HG03521 (cell line): ENCODE measurements at regions not wholly inside any gene's neighbourhood (a gene's known extent, or its start where the extent isn't known, plus 50 kb on each side); places are given as distances from the start of the nearest gene placed in this dataset.

ENCODE experiments used
- ATAC-seq: cut with Tn5 transposase; IDR thresholded peaks from one replicate; pipeline ENCODE4 v1.9.1; 2021; ENCODE audit warnings: mild to moderate bottlenecking, moderate library complexity; ENCODE audit not compliant: unreplicated experiment

DNA sequence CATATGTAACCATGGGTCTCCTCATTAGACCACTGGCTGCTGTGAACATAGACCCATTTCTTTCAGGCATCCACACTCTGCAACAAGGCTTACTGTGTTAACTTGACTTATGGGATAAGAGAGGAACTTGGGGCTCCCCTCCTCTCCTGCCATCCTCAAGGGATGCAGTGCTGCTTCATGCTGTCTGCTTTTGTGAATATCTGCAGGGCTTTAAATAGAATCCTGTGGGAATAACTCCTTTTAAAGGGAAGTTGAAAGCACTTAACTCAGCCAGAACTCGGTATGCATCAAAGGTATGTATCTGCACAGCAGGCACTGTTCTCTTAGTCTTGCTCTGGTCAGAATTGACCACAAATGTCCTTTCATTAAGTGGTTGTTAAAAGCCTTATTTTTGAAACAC lies 222.5 kb upstream of the KIRREL3 start:
- no peak for ATAC-seq

DNA sequence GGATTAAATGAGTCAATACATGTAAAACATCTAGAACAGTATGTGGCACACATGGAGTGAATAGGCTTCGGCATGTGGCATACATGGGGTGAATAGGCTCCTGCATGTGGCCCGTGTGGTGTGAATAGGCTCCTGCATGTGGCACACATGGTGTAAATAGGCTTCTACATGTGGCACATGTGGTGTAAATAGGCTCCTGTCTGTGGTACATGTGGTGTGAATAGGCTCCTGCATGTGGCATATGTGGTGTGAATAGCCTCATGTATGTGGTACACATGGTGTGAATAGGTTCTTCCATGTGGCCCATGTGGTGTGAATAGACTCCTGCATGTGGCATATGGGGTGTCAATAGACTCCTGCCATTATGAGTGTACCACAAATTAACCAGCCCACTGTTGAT lies 219.1 kb upstream of the KIRREL3 start:
- ATAC-seq, result no peak

DNA sequence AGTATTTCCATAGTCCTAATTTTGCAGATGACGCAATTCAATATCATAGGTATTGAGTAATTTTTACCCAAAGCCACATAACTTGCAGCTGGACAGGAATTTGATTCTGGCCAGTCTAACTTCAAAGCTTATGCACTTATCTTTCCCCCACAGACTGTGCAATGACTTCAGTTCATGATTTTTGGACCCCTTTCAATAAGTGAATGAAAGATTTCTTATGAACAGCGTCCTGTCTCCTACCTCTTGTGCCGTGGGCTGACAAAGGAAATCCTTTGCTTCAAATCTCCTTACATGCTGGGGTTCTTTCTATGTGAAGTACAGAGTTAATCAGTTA lies 217.7 kb upstream of the KIRREL3 start:
- ATAC-seq, result no peak

DNA sequence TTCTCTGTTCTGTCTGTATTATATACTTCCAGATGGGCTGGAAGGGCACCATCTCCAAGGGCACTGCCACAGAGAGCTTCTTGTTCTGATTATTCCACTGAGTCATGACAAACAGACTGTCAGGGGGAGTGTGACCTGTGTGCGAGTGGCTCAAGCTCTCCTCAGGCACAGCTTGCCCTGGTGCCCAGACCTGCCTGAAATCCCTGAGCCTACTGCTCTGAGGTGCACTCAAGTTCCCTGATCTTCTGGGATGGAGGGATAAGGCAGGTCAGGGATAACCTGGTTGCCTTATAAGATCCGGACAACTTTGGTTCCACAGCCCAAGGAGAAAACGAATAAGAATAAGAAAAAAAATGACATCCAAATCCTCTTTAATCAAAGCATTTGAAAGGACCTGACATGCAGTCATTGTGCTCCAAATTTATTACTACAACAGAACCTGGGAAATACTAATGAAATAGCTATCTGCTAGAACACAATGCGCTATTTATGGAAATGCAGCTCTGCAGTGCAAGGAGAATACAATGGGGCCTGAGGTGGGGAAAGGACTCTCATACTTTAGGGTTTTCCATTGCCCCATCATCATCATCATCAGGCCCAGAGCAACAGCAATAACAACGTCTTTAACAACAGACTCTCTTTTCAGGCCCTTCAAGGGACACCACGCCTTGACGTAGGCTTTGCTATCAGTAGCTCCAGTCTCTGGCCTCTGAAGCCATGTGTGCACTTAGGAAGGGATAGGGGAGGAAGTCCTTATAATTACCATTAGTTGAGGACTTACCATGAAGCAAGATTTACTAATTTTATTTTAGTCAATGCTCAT lies 217.1 kb upstream of the KIRREL3 start:
- no peak for ATAC-seq

DNA sequence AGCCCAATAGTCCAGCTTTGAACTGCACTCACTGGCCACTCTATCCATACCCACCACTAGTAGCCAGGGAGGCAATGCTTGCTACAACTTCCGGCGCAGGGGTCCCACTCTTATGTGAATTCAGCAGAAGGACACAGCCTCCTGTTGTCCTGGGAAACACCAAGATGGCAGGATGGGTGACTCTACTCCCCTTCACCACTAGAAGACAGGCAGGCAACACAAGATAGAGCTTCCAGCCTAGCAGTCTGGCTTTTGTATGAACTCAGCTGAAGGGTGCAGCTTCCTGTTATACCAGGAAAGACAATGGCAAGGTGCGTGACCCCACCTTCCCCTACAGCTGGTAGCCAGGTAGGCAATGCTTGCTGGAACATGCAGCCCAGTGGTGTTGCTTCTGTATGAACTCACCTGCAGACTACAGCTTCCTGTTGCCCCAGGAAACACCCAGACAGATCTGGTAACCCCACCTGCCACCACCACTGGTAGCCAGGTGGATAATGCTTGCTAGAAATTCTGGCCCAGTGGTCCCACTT lies 205.2 kb upstream of the KIRREL3 start:
- ATAC-seq, result no peak

DNA sequence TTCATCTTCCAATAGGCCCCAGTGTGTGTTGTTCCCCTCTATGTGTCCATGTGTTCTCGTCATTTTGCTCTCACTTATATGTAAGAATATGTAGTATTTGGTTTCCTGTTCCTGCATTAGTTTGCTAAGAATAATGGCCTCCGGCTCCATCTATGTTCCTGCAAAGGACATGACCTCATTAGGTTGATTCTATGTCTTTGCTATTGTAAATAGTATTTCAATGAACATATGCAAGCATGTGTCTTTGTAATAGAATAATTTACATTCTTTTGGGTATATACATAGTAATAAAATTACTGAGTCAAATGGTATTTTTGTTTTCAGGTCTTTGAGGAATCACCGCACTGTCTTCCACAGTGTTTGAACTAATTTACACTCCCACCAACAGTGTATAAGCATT lies 202.9 kb upstream of the KIRREL3 start:
- no peak for ATAC-seq

DNA sequence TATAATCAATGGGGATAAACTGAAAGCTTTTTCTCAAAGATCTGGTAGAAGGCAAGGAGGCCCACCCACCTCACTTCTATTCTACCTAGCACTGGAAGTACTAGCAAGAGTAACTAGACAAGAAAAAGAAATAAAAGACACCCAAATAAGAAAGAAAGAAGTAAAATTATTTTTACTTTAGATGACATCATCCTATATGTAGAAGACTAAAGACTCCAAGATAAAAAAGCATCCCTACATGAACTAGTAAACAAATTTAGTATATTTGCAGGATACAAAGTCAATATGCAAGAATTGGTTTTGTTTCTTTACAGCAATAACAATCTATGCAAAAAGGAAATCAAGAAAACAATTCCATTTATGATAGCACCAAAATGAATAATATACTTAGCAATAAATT lies 201.5 kb upstream of the KIRREL3 start:
- no peak for ATAC-seq

DNA sequence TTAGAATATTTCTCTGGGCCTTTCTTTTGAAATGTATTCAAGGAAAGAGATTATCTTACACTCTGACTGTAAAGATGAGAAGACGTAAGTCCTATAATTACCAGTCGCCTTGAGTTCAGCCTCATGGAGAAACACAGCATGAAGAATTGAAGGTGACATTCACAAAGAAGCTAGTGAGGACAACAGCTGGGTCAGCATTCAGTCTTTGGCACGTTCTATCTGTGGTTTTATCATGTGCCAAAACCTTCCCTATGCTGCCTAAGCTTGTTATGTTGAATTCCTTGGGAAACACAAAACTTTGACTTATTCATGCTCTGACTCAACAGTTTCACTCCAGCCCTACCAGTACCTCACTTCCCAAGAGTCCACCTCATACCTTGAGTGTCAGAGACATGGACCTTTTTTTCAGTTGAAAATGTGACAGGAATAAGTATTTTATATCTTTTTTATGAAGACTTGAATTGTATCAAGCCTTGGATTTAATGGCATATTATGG lies 198.8 kb upstream of the KIRREL3 start:
- no peak for ATAC-seq

DNA sequence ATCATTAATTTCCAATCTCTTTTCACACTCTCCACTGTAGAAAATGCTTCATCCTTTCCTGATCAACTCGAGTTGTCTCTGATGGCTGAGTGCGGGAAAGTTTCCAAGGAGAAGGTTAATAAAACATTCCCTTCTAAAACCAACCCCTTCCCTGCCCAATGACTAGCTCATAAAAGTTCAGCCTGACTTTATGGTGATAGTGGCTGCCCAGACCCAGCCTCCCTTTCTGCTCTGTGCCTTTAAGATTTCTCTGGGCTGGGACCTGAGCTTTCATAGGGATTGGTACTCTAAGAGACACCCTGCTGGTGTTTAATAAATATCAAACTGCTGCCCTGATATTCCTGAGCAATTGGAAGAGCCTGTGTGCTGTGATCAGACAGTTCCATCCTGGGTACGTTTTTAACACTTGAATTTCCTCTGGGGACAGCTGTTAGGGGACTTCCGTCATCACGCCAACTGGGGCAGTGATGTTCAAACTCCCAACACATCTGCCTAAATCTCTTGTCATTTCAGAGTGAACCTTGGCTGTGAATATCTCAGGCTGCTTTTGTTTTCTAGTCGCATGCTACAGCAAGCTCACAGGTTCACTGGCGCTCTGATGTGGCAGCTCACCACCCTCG lies 195.0 kb upstream of the KIRREL3 start:
- no peak for ATAC-seq

DNA sequence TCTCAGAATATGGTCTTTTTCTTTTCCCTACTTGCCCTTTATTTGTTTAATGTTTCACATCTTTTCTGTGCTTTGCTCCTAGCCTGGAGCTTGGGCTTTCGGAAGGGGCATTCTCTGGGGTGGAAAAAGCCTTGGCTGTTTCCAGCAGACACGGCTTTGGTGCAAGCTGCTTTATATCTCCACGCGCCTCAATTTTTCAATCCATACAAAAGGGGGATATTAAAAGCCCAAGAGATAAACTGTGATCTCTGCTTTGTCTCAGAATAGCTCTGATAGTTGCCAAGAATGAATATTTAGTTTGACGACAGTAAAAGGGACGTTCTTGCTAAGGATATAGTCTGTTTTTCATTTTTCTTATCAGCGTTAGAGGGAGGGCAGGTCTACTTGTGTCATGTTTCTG lies 194.0 kb upstream of the KIRREL3 start:
- ATAC-seq, result no peak

DNA sequence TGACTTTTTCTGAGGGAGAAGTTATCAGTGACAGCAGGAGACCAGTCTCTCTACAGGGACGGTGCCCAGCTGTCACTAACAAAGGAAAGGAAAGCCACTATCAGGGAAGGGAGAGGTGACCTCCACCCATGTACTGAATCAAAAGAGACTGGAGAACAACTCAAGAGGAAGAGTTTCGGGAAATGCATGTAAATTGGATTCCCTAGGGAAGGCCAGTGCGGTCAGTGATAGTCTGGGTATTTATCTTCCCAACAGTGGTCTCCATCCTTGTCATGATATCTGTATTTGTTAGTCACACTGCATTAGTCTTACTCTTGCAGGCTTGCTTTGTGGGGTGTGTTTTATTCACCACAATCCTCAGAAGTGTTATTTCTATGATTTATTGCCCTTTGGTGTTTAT lies 193.4 kb upstream of the KIRREL3 start:
- no peak for ATAC-seq

DNA sequence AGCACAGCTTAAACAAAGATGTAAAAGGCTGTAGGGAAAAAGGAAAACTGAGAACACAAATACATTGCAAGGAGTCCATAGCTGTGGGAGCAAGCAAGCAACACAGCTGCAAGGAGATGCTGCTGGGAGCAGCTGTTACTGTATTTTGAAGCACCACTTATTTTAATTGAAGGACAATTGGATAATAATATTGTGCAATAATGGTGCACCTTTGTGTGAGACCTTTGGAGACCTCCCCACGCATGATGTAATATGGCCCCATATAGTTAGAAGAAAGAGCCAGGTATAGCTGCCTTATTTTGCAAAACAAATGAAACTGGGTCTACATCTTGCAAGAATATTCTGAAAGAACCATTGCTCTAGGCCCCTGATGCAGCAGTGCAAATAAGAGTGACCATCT lies 191.1 kb upstream of the KIRREL3 start:
- no peak for ATAC-seq

DNA sequence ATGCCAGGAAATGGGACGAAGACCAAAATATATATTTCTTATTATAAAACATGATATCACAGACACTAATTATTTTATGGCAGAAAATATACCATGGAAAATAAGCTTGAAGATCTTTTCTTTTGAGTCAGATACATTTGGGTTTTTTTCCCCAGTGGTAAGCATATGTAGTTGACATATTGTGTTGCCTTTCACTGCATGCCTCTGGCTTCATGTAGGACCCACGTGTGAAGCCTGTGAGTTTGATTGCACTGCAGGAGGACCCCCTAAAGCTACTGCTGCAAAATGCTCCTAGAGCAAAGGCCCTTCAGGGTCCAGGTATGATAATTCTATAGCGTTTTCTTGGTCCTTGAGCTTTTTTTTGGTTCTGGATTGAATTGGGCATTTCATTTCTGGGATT lies 190.7 kb upstream of the KIRREL3 start:
- ATAC-seq, result no peak

DNA sequence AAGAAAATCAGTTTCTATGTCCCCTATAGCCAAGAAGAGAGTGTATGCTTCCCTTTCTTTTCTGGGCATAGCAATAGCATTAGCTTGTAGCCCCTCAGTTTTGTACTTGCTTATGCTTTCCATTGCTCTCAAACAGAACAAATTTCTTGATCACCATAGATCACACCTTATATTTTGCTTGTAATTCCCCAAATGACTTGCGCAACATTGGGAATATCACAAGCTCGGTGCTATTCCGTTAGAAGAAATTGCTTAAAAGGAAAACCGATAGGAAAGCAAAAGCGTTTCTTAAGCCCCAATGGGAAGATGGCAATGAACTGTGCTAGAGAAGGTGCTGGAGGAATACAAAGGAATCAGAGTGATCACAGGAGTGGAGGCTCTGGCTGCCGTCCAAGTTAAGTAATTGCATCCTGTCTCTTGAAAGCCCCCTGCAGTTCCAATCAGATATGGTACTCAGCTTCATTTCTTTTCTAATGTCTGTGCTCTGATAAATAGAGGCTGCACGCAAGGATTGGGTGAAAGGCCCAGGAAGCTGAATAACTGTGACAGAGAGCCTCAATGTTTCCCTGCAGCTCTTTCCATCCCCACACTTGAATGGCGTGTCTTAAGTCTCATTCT lies 182.1 kb upstream of the KIRREL3 start:
- no peak for ATAC-seq

DNA sequence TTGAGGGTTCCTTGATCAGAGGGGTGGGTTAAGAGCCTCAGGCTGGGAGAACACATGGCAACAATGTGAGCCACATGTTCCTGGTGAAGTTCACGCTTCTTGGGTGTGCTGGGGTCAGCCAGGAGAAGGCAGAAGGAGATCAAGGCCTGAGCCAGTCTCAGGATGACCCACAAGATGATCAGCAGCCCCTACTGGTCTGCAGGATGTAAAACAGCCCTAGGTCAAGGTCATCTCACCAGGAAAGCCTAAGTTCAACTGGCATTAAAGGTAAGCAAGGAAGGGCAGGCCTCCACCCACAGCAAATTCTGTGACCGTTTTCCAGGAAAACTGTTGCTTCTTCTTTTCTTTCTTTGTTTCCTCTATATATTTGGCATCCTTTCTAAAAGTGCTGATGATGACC lies 156.7 kb upstream of the KIRREL3 start:
- no peak for ATAC-seq

DNA sequence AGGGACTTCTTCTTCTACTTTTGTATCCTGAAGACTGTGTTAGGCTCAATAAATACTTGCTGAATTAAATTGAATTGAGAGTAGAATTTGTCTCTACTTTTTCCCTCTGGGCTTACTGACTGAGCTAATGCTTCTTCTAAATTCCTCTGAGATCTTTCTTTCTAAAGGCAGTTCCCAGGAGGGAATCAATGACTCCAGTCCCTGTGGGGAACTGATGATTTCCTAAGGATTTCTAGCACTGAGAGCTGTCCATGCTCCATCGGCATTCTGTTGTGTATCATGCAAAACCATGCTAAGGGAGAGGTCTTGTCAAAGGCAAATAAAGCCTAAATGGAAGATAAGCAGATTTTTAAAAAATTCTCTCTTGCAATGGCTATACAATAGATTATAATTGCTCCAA lies 148.8 kb upstream of the KIRREL3 start:
- ATAC-seq, result no peak

DNA sequence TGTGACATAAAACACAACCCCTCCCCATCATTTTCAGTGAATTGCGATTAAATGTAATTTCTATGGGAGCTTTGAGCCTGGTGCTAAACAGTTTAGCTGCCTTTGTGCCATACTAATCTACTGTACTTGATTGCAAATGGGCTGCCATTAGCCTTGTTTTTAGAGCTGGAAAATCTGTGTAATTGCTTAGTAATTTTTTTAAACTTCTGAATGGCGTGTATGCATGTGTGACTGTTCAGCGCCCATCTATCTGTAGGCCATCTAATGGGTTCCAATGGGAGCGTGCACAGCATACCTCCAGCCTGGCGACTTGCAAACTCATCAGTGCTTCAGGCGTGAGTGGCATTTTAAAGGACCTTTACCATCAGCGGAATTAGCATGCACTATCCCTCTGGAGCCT lies 142.7 kb upstream of the KIRREL3 start:
- ATAC-seq, result no peak

DNA sequence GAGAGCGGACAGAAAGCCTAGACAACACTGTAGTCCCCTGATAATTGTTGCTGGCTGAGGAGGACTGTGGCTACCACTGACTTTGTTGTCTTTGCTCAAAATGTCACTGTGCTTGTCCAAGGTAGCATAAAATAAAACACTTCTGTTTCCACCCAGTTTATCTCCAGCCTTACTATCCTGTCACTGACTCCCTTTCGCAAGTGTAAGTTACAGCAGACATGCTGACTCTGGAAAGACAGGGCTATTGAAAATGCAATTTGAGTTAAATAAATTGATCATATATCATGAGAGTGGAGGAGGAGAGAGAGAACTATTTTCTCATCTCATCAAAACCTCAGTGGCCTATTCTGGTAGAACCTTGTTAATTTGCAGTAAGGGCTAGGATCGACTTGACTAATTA lies 138.0 kb upstream of the KIRREL3 start:
- no peak for ATAC-seq

DNA sequence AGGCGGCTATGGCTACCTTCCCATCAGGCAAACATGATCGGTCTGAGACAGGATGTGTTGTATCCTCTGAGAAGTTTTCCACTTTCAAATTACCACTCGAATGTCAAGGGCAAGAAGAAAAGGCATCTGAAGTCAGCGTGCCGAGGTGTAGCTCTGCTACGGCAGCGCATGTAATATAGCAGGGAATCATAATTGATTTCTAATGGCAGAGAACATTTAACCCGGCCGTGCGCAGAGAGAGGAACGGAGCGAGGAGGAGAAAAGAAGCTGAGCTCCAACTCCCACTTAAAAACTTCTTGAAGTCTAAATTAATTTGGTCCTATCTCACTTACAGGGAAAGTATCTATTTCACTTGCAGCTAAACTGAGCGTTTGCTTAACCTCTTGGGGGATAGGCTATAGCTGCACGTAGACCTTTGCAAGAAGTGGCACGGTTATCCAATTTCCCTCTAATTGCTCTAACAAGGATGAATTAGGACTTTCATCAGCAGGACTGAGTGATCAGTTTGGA lies 137.3 kb upstream of the KIRREL3 start:
- ATAC-seq, result no peak

DNA sequence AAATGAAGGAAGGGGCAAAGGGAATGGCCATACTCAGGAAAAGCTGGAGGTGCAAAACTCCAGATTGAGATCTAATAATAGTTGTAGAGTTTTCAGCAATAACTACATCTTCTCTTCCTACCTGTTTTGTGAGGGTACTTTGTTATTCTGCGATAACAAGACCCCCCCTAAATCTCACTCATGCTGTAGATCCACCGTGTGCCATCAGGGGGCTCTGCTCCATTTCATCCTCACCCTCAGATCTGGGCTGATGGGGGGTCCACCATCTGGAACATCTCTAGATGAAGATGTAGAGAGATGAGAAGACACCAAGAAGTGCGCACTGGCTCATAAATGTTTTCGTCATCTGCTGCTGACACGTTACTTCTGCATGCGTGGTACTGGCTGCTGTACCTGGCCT lies 135.9 kb upstream of the KIRREL3 start:
- ATAC-seq, result no peak

DNA sequence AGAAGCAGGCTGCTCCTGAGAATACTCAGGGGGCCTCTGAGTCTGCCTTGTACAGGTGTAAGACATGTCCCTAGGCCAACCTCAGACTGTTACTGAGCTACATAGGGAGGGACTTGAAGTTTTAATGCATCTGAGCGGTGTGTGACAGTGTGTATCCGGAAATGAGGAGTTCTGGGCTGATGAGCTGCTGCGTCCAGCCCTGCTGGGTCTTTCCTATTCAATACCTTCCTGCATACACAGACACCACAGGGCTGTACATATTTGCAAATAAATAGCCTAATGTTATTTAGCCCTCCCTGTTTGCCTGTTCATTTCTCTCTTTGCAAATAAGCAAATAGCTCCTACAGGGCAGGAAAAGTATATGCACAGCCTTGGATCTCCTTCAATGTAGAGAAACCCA lies 134.7 kb upstream of the KIRREL3 start:
- ATAC-seq, result no peak

DNA sequence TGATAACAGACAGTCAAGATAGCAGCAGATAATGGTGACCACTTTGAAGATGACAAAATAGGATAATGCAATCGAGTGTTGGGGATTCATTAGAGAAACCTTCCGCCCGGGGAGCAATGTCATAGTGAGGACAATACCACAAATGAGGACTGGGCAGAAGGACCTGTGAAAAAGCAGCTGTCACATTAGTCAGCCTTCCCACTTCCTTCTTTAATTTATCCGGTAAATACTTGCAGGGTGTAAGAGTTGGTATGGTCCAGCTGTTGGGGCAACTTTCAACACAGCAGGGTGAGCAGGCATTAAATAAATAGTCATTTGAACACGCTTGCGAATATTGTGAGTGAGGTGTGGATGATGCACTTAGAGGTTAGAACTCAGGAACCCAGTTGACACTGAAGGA lies 132.5 kb upstream of the KIRREL3 start:
- no peak for ATAC-seq
